ENCODE measurements at regions not wholly inside any gene's neighbourhood (a gene's known extent, or its start where the extent isn't known, plus 50 kb on each side); places are given as distances from the start of the nearest gene placed in this dataset.
"Not testable (repeated sequence)": the region's sequence is repeated elsewhere in the genome, so short reads cannot be mapped to it uniquely, and the experiment has no call there.

GRCh38 chr15:58378241-58379085 is 53.3 kb upstream of the LIPC start:
- Histone ChIP-seq H3K4me3 (no peak overlapping the region), H3K27ac (no peak overlapping the region), H3K4me1 (replicated peaks in 1 of 2) (no peaks in the 10 kb centered on the region), H3K9me3 (replicated peaks in 1 of 3) (no peaks in the 10 kb centered on the region), H3K27me3 (no peaks in the 10 kb centered on the region), H3K36me3 (replicated peaks in 1 of 2) (no peaks in the 10 kb centered on the region)
- DNase-seq: no peak
- 74 to 81% (median 77%) methylated on average over 6 of the region's 6 CpGs for WGBS, 4 donors
- intact Hi-C loops (cut with DNase I): no loop called here
- TF ChIP-seq POLR2A (IDR thresholded peaks at IDR 0.05) (no peak), CTCF (IDR thresholded peaks at IDR 0.05) (no peak)

GRCh38 chr15:58379454-58379853 is 52.3 kb upstream of the LIPC start:
- DNase-seq; H3K4me3 ChIP-seq; H3K36me3 ChIP-seq (replicated peaks in 1 of 2); intact Hi-C loops (cut with DNase I); H3K4me1 ChIP-seq (replicated peaks in 1 of 2); H3K27me3 ChIP-seq; H3K27ac ChIP-seq; H3K9me3 ChIP-seq (replicated peaks in 1 of 3): not testable (repeated sequence)

GRCh38 chr15:58380280-58380945 is 51.4 kb upstream of the LIPC start:
- Histone ChIP-seq H3K4me3 (no peak overlapping the region), H3K27ac (no peak overlapping the region), H3K27me3 (no peaks in the 10 kb centered on the region), H3K4me1 (replicated peaks in 1 of 2) (no peaks in the 10 kb centered on the region), H3K9me3 (replicated peaks in 1 of 3) (no peaks in the 10 kb centered on the region), H3K36me3 (replicated peaks in 1 of 2) (no peaks in the 10 kb centered on the region)
- DNase-seq: no peak
- WGBS, 4 donors: 73 to 84% (median 80%) methylated on average over 4 of the region's 4 CpGs
- no peak for TF ChIP-seq POLR2A (IDR thresholded peaks at IDR 0.05)
- intact Hi-C loops (cut with DNase I): no loop called here

GRCh38 chr15:58381697-58382096 is 50.1 kb upstream of the LIPC start:
- Histone ChIP-seq H3K9me3 (replicated peaks in 1 of 3) (no peaks in the 10 kb centered on the region), H3K4me3 (no peak overlapping the region), H3K27me3 (no peaks in the 10 kb centered on the region), H3K4me1 (replicated peaks in 1 of 2) (no peaks in the 10 kb centered on the region), H3K36me3 (replicated peaks in 1 of 2) (no peaks in the 10 kb centered on the region), H3K27ac (no peak overlapping the region)
- no peak for TF ChIP-seq POLR2A (IDR thresholded peaks at IDR 0.05)
- TF ChIP-seq CTCF (IDR thresholded peaks at IDR 0.05): no peak
- WGBS, 4 donors: 73 to 91% (median 80%) methylated on average over 4 of the region's 4 CpGs
- intact Hi-C loops (cut with DNase I): no loop called here
- no peak for DNase-seq
